Colonic mucosa (tissue), 4 donors: ENCODE measurements at regions not wholly inside any gene's neighbourhood (a gene's known extent, or its start where the extent isn't known, plus 50 kb on each side); places are given as distances from the start of the nearest gene placed in this dataset.
"Not testable (repeated sequence)": the region's sequence is repeated elsewhere in the genome, so short reads cannot be mapped to it uniquely, and the experiment has no call there.

ENCODE experiments used
- DNase-seq: peaks from one replicate; pipeline ENCODE4 v3.0.0-alpha.2; 2020
- H3K27ac ChIP-seq: fragments of 200-600 bp; one replicate; pipeline ENCODE4 v1.8.0; 2021
- H3K27me3 ChIP-seq: fragments of 200-600 bp; one replicate; pipeline ENCODE4 v1.8.0; 2021
- H3K36me3 ChIP-seq: fragments of 200-600 bp; one replicate; pipeline ENCODE4 v1.8.0; 2021
- H3K4me1 ChIP-seq: fragments of 200-600 bp; one replicate; pipeline ENCODE4 v1.8.0; 2021; ENCODE audit warnings: mild to moderate bottlenecking
- H3K4me3 ChIP-seq: fragments of 200-600 bp; one replicate; pipeline ENCODE4 v1.8.0; 2021
- H3K9ac ChIP-seq, 2 donors: one replicate each; pipeline ENCODE4 v1.7.0; 2013; ENCODE audit warnings: control low read depth in 2 of 2, low read depth in 2 of 2, low read length in 2 of 2
- H3K9me3 ChIP-seq: fragments of 200-600 bp; one replicate; pipeline ENCODE4 v1.8.0; 2021
- CTCF ChIP-seq: fragments of 200-600 bp; IDR thresholded peaks from one replicate; pipeline ENCODE4 v1.8.0; 2022; ENCODE audit warnings: antibody characterized with exemption, mild to moderate bottlenecking
- intact Hi-C: fragments of 100-400 bp; cut with DNase I; formaldehyde crosslinking; loops from one replicate; pipeline ENCODE4 v1.14.1; 2022
- donor health status: healthy.
- donor health status: DM: no; HTN: no; CAD: no.
- donor health status: DM: no; HTN: no; CAD: no.

GRCh38 chr5:101717721-101718120 lies 578.4 kb downstream of the SLCO4C1 start:
- no peak for TF ChIP-seq CTCF
- Histone ChIP-seq H3K9ac (no peak overlapping the region), H3K27me3 (no peaks in the 10 kb centered on the region), H3K4me3 (no peak overlapping the region), H3K36me3 (no peaks in the 10 kb centered on the region), H3K27ac (no peak overlapping the region), H3K4me1 (no peaks in the 10 kb centered on the region), H3K9me3 (no peaks in the 10 kb centered on the region)
- DNase-seq = no peak
- intact Hi-C loops = no loop called here

- H3K36me3 ChIP-seq = no peaks in the 10 kb centered on the region
- H3K27ac ChIP-seq = no peak overlapping the region
- no peak for DNase-seq
- TF ChIP-seq CTCF = no peak
- no peaks in the 10 kb centered on the region for H3K4me1 ChIP-seq
- no peak overlapping the region for H3K4me3 ChIP-seq
- no peak overlapping the region for H3K9ac ChIP-seq
- no peaks in the 10 kb centered on the region for H3K9me3 ChIP-seq
- intact Hi-C loops = no loop called here
- no peaks in the 10 kb centered on the region for H3K27me3 ChIP-seq
Observed at GRCh38 chr5:101716941-101717340, 579.1 kb downstream of the SLCO4C1 start.

GRCh38 chr5:101715790-101716189 lies 580.3 kb downstream of the SLCO4C1 start:
- not testable (repeated sequence) for H3K36me3 ChIP-seq, DNase-seq, H3K27ac ChIP-seq

GRCh38 chr5:101689306-101689705 lies 606.8 kb downstream of the SLCO4C1 start:
- Histone ChIP-seq H3K9me3 (no peaks in the 10 kb centered on the region), H3K4me3 (no peak overlapping the region), H3K36me3 (no peaks in the 10 kb centered on the region), H3K27me3 (no peaks in the 10 kb centered on the region), H3K27ac (no peak overlapping the region), H3K9ac (no peak overlapping the region), H3K4me1 (no peaks in the 10 kb centered on the region)
- DNase-seq = no peak
- intact Hi-C loops = no loop called here
- TF ChIP-seq CTCF = no peak

More at GRCh38 chr5:101715790-101716189, 580.3 kb downstream of the SLCO4C1 start:
- H3K9ac ChIP-seq, H3K4me3 ChIP-seq, H3K4me1 ChIP-seq, H3K9me3 ChIP-seq, intact Hi-C loops, H3K27me3 ChIP-seq: not testable (repeated sequence)

- no peaks in the 10 kb centered on the region for H3K36me3 ChIP-seq
- intact Hi-C loops = no loop called here
Observed at GRCh38 chr5:101688156-101688555, 607.9 kb downstream of the SLCO4C1 start.

More at GRCh38 chr5:101688156-101688555, 607.9 kb downstream of the SLCO4C1 start:
- Histone ChIP-seq H3K4me1 (no peaks in the 10 kb centered on the region), H3K27me3 (no peaks in the 10 kb centered on the region), H3K4me3 (no peak overlapping the region), H3K27ac (no peak overlapping the region), H3K9me3 (no peaks in the 10 kb centered on the region), H3K9ac (no peak overlapping the region)
- TF ChIP-seq CTCF = no peak
- DNase-seq = no peak
